Cardiac muscle cell (in vitro differentiated cells and primary cell): ENCODE measurements at regions not wholly inside any gene's neighbourhood (a gene's known extent, or its start where the extent isn't known, plus 50 kb on each side); places are given as distances from the start of the nearest gene placed in this dataset.

Experiments
- DNase-seq, 2 donors: peaks; one replicate each; pipeline versions ENCODE4 v3.0.0 to v3.0.0-alpha.2; 2010 to 2017; ENCODE audit warnings: low read depth in 1 of 2, low spot score in 1 of 2
- H3K27ac ChIP-seq: fragments of 200-600 bp; sonication (generic); 2 replicates; pipeline ENCODE4 v1.5.1; 2016
- H3K27me3 ChIP-seq: fragments of 200-600 bp; sonication (generic); 2 replicates; pipeline ENCODE4 v1.6.0; 2016; ENCODE audit warnings: control low read depth
- H3K36me3 ChIP-seq: fragments of 200-600 bp; sonication (generic); 2 replicates; pipeline ENCODE4 v1.5.1; 2016; ENCODE audit warnings: control low read depth
- H3K4me1 ChIP-seq: fragments of 200-600 bp; sonication (generic); 2 replicates; pipeline ENCODE4 v1.8.1; 2017; ENCODE audit warnings: low read depth, mild to moderate bottlenecking, mixed run types
- H3K4me3 ChIP-seq: fragments of 200-600 bp; sonication (generic); 2 replicates; pipeline ENCODE4 v1.5.1; 2016; ENCODE audit warnings: mild to moderate bottlenecking
- H3K9me3 ChIP-seq: fragments of 200-600 bp; sonication (generic); 2 replicates; pipeline ENCODE4 v1.5.1; 2017; ENCODE audit warnings: low read depth, mild to moderate bottlenecking, control low read depth
- CTCF ChIP-seq: IDR thresholded peaks from 2 replicates; pipeline ENCODE4 v1.5.1; 2012; ENCODE audit warnings: low read depth, mild to moderate bottlenecking, low read length

GRCh38 chr21:25506261-25506660, 101.0 kb downstream of the MRPL39 start:
- H3K4me3 ChIP-seq = no peak overlapping the region
- DNase-seq = no peak
- TF ChIP-seq CTCF = no peak
- peaks cover 18% of the 10 kb centered on the region for H3K4me1 ChIP-seq
- H3K9me3 ChIP-seq = no peaks in the 10 kb centered on the region
- no peak overlapping the region for H3K27ac ChIP-seq
- no peaks in the 10 kb centered on the region for H3K27me3 ChIP-seq
- H3K36me3 ChIP-seq = no peaks in the 10 kb centered on the region

- Histone ChIP-seq H3K4me1 (peaks cover 13% of the 10 kb centered on the region), H3K9me3 (no peaks in the 10 kb centered on the region), H3K36me3 (no peaks in the 10 kb centered on the region), H3K4me3 (no peak overlapping the region), H3K27ac (no peak overlapping the region), H3K27me3 (no peaks in the 10 kb centered on the region)
- no peak for TF ChIP-seq CTCF
- DNase-seq = no peak
Observed at GRCh38 chr21:25503981-25504380, 103.3 kb downstream of the MRPL39 start.

GRCh38 chr21:25501996-25502665, 105.2 kb downstream of the MRPL39 start:
- TF ChIP-seq CTCF = no peak
- Histone ChIP-seq H3K27ac (no peak overlapping the region), H3K9me3 (no peaks in the 10 kb centered on the region), H3K36me3 (no peaks in the 10 kb centered on the region), H3K4me3 (no peak overlapping the region), H3K27me3 (no peaks in the 10 kb centered on the region), H3K4me1 (no peaks in the 10 kb centered on the region)
- no peak for DNase-seq

- no peak overlapping the region for H3K4me3 ChIP-seq
- DNase-seq = no peak
- H3K36me3 ChIP-seq = no peaks in the 10 kb centered on the region
- TF ChIP-seq CTCF = no peak
- no peaks in the 10 kb centered on the region for H3K4me1 ChIP-seq
- no peaks in the 10 kb centered on the region for H3K9me3 ChIP-seq
- H3K27ac ChIP-seq = no peak overlapping the region
- H3K27me3 ChIP-seq = no peaks in the 10 kb centered on the region
Observed at GRCh38 chr21:25501462-25501861, 105.8 kb downstream of the MRPL39 start.

- DNase-seq = no peak
- Histone ChIP-seq H3K4me1 (no peaks in the 10 kb centered on the region), H3K27me3 (no peaks in the 10 kb centered on the region), H3K36me3 (no peaks in the 10 kb centered on the region), H3K9me3 (no peaks in the 10 kb centered on the region), H3K4me3 (no peak overlapping the region), H3K27ac (no peak overlapping the region)
- TF ChIP-seq CTCF = no peak
Observed at GRCh38 chr21:25500598-25500997, 106.7 kb downstream of the MRPL39 start.
